IPS-NIHi11 (cell line): ENCODE measurements at regions not wholly inside any gene's neighbourhood (a gene's known extent, or its start where the extent isn't known, plus 50 kb on each side); places are given as distances from the start of the nearest gene placed in this dataset.

Source experiments
- DNase-seq: peaks from one replicate; pipeline ENCODE4 v3.0.0; 2012; ENCODE audit warnings: mixed read lengths, low spot score

DNA sequence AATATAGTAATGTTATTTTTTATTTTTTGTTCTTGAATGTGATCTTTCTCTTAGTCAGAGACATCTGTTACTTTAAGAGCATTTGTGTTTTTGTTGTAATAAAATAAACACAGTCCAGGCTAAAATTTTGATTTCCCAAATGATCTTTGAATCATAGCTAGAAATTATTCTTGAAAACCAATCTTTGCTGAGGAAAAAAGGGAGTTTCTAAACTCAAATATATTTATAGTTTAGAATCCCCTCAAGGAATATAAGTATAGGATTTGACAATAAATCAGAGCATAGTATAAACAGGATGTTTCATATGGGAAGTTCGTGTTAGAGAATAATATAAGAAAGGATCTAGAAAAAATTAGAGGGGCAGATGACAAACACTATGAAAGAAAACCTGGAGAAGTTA is 118.8 kb upstream of the ADAMTS19 start:
- DNase-seq: no peak

DNA sequence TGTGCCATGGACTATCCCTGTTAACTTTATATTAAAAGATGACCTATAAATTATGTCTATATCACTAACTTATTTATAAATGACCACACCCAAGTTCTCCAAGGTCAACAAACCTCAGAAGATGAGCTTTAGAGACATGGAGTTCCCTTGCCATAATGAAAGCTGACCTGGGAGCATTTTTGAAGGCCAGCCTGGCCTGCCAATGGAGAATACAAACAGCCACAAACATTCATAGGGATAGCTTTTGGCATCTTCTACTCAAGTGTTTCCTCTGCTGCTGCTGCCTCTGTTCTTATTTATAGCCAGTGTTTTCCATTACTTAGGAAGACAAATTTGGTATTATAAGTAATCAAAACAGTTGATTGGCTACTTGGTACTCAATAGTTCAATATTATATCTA is 117.3 kb upstream of the ADAMTS19 start:
- DNase-seq: no peak

DNA sequence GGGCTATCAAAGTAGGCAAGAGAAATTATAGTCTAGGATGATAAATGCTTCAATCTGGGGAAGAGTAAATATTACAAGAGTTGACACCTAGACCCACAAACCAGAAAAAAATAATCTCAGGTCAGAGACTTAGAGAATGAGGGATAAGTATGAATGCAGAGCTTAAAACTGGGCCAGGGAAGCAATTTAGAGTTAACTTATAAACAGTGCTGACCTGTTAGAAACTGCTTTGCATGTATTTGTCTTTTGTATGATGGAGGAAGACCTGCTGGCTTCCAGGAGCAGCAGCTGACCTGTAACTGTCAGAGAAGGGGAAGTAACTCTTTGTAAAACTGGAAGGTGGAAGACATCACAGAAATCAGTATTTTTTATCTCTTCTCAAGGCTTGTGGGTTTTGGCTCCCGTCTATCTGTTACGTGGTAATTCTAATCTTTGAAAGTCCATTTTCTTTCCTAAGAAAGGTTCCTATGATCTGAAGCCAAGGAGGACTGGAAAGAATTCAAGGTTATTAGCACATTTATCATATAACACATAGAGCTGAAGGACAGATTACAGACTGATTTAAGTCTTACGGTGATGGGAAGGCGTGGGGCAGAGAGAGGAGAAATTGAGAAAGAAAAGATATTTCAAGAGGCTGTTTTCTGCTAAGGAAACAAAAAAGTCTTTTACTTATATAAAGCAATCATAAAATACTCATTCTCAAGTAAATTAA is 114.7 kb upstream of the ADAMTS19 start:
- no peak for DNase-seq

DNA sequence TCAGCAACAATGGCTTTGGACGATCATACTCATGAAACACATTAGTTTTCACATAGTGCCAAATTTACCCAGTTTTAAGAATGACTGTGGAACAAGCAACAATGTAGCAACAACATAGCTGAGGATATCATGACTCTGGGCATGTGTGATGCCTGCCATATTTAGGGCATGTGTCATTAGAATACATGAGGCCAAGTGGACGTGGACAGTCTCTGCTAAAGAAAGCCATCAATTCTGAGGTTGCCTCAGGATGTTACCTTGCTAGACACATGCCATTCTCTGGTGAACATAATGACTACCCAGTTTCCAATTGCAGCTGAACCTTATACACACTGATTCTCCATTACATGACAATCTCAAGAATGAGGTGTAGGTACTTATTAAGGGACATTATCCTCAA is 103.3 kb upstream of the ADAMTS19 start:
- no peak for DNase-seq

DNA sequence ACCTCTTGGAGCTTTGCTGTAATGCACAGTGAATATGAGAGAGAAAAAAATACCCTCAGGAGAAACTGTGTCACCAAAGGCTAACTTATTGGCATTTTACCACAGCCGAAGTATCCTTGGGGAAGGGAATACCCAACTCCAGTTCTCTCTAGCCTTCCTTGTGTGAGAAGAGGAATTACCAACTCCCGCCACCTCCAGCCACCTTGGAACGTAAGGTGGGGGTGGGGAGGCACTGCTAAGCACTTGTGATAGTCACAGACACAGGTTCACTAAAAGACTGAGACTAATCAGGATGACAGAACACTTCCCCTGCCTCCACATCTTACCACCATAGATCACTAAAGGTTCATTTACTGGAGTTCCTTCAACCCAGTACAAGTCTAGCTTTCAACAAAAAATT is 102.0 kb upstream of the ADAMTS19 start:
- DNase-seq: no peak

DNA sequence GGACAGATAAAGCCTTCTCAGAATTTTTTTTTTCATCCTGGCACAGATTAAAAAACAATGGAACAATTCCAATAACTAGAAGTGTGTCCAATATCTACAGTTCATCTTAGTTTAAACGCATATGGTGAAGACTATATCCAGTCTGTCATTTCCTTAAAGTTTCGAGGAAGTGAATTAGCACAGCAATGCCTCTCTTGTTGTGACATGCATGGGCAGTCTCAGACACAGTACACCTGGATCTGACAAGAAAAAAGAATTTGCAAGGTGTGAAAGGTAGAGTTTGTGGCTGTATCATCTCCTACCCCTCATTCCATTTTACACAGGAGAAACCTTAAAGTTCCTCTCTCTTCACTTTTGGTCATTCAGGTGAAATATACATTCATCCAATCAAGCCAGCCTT is 100.6 kb upstream of the ADAMTS19 start:
- no peak for DNase-seq

DNA sequence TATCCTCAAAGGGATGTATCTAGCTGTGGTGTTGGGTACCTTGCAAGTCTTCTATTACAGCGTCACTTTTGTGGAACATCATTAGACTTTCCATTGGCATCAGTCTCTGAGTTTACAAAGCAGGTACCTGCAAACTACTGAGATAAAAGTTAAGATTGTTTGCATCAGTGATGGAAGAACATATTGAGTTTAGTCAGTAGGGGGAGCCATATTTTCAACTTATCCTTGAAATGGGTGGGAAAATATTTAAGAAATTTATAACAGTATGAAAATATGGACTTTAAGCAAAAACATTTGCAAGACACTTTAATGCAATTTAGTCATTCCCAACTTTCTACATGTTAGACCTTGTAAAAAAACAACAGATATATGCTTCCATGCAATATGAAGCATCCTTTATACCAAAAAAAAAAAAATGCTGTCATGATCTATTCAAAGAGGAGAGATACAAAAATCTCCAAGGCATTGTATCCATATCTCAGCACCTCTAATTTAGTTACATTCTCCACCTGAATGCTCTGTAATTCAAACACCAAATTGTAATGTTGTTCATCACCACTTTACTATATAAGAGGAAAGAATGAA is 98.6 kb upstream of the ADAMTS19 start:
- DNase-seq: no peak

DNA sequence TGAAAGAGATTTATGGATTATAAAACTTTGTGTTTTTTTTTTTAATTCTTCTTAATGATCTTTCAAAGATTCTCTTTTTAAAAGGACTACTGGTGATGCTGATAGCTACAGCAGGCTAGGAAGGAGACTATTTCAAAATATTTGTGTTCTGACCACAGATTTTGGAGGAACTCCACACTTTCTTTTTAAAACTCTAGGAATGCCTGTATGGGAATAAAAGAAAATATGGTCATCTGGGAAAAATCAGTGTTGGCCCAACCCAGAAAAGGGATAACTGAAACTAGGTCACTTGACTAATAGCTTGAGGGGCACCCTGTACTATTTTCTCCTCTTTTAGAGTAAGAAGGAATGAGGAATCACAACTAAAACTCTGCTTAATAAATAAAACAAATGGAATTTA is 97.6 kb upstream of the ADAMTS19 start:
- no peak for DNase-seq

DNA sequence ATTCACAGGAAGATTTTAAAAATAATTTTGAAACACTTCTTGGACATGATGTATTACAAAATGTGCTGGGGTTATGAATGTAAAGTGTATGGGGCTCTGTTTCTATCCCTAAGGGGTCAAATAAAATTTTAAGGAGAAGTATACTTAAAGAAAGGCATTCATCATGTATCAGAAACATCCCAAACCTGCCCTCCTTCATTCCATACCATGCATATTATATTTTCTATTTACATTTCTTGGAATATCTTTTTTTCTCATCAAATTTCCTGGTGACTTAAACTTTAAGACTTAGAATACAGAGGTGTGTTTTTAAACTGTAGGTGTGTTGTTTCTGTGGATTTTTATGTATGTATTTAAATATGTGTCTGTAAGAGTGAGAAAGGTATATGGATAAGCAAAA is 96.1 kb upstream of the ADAMTS19 start:
- DNase-seq: no peak

DNA sequence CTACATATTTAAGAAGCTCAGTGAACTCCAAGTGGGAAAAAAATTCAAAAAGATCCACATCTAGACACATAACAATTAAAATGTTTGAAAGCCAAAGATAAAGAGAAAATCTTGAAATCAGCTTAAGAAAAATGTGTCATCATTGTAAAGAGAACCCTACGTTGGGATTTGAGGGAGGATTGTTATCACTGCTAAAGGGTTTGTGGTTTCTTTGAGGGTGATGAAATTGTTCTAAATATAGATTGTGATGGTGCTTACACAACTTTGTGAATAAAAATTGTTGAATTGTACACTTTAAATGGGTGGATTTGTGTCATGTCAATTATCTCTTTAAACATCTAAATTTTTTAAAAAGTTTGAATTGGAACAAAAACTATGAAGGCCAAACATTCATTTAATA is 92.2 kb upstream of the ADAMTS19 start:
- DNase-seq: no peak

DNA sequence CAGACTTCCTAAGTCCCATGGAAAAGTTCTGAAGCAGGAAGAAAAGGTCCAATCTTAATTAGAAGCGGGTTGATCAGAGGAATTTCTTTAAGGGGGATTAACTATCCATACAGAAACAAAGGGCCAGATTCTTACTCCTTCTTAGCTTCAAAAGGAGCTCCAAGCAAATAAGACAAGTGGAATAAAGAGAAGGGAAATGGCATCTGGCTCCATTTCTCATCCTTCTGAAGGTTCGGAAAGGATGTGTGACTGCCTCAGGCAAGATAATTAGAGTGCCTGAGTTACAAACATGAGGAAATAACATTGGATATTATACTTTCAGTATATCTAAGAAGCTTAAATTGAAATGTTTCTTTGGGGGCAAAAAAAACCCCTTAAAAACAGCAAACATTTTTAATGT is 88.1 kb upstream of the ADAMTS19 start:
- DNase-seq: no peak

DNA sequence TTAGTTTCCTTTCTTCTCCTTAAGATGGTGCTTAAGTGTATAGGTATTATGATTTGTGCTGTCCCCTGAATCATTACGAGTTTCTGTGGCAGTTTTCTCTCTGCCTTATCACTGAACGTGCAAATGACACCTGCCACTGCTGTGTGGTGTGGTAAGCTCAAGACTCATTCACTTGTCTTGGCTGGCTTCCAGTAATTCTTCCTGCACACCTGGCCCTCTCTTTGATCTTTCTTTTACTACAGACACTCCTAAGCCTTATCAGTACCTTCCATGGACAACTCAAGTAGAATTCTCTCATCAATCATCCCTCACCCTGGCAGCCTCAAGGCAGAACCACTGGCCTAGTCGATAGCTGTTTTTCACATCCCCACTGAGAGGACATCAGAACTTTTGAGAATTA is 82.6 kb upstream of the ADAMTS19 start:
- DNase-seq: no peak

DNA sequence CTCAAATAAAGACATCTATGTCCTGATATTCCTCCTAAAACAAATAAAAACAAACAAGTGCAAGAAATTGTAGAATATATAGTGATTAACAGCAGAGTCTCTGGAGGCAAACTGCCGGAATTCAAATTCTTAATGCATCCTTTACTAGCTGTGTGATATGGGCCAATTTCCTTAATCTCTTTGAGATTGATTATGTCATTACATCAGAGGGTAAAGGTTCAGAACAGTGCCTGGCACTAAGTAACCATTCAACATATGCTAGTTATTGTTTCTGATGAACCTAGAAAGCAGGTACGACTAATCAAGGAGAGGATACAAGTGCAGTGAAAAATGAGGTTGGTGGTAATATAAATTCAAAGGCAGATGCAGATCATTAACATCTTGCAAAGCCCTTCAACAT is 81.1 kb upstream of the ADAMTS19 start:
- DNase-seq: no peak

DNA sequence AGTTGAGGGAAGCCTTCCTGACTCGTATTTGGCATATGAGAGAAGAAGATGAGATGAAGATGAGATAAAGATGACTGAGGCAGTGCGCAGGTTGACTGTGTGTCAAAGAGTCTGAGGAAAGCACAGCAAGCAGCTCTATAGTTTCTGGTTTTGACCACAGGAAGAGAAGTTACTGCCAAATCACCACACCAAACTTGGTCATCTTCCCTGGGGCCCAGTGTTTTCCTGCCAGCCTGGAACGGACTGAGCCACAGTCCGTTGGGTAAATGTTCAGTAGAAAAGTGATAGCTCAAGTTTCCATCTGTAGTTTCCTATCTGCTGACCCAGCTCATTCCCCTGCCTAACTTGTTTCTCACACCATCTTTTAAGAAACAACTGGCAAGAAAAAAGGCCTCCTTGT is 80.7 kb upstream of the ADAMTS19 start:
- no peak for DNase-seq

DNA sequence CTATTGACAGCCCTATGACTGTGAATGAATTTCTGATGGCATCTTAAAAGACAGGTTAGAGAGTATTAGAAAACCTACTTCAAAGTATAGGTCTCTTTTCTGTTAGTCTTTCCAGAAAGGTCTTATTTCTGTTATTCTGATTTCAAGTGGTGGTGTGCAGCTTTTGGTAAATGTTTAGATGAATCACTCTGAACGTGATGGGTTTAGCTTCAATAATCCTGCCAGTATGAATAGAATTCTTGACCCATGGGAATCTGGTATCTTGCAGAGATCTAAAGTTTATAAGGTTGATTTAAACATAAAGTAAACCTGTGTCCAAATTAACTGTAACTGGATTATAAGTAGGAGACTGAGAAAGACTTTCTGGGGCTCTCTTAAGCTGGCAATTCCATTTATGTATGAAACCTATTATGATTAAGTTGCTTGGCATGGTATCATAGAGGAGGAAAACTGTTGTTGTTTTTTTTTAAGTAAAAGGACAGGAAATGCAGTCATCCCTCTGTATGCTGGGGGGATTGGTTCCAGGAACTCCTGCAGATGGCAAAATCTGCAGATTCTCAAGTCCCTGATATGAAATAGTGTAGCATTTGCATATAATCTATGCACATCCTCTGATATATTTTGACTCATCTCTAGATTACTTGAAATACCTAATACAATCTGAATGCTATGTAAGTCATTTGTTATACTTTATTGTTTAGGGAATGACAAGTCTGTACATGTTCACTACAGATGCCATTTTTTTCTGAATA is 77.0 kb upstream of the ADAMTS19 start:
- DNase-seq: no peak

DNA sequence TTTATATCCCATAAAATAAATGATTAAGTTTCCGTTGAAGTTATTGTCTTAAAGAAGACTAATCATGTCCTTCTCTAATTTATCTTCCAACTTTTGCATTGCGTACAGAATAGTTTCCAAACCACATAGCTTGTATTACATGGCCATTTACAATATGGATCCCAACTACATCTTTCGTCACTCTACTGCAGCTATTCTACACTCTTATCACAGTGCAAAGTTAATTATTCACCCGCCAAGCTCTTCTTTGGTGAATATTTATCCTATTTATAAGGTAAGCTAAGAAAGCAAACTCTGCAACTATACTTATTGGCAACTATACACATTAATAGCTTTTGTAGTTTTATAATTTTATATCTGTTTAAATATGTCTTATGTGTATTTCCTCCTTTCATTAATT is 75.9 kb upstream of the ADAMTS19 start:
- DNase-seq: no peak

DNA sequence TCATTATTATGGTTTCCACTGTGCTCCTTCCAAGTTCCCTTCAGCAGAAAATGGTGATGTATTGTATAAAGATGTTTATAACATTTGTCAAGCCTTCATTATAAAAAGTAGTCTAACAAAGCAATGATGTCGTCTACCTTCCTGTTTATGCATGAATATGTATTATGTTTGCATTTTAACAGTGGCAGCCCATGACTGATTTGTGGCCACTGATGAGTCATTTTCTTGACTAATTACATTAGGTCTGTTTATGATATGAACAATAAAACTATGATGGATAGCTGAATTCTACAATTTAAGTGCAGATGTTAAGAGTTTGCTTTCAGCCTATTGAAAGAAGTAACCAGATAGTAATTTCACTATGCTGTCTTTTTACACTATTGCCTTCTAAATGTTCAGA is 75.4 kb upstream of the ADAMTS19 start:
- no peak for DNase-seq

DNA sequence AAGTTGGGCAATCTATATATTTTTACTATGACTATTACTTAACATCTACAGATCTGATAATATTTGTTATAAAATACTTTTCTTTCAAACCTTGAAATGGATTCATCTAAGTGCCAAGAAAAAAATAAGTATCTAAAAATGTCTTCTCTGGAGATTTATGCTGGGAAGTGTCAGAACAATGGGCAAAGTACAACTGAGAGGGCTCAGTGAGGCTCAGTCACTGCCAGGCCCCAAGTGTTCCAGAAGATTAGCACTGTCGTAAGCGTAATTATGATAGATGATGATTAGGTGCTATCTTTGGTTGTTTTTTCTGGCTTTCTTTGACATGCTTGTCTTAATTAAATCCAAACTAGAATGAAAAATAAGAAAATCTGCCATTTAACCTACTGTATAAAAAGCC is 72.2 kb upstream of the ADAMTS19 start:
- no peak for DNase-seq

DNA sequence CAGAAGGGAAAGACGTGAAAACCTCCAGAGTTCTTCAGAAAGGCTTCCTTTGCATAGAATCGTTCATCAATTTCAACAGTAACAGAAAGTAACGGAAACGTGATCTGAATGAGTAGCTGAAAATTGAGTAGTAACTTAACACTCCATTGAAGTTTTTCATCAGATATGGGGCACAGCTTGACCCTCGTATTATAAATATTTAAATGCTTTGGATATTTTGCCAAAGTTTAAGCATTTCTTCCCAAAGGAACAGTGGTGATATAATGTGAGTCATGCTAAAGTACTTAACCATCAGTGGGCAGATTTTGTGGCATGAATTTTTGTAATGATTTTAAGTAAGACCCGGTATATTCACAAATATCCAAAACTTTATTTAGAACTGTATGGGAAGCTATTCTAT is 67.4 kb upstream of the ADAMTS19 start:
- no peak for DNase-seq

DNA sequence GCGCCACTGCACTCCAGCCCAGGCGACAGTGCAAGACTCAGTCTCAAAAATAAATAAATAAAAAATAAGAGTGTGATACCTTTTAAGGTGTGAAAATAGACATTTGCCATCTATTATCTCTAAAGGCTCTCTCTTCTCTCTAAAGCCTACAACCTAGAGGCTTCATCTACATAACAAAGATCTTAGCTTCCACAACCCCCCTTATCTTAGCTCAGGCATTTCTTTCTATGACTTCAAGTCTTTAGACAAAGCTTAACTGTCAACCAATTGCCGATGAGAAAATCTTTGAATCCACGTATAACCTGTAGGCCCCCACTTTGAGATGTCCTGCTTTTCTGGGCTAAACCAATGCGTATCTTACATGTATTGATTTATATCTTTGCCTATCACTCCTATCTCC is 64.9 kb upstream of the ADAMTS19 start:
- peak; percentile 9 for DNase-seq

DNA sequence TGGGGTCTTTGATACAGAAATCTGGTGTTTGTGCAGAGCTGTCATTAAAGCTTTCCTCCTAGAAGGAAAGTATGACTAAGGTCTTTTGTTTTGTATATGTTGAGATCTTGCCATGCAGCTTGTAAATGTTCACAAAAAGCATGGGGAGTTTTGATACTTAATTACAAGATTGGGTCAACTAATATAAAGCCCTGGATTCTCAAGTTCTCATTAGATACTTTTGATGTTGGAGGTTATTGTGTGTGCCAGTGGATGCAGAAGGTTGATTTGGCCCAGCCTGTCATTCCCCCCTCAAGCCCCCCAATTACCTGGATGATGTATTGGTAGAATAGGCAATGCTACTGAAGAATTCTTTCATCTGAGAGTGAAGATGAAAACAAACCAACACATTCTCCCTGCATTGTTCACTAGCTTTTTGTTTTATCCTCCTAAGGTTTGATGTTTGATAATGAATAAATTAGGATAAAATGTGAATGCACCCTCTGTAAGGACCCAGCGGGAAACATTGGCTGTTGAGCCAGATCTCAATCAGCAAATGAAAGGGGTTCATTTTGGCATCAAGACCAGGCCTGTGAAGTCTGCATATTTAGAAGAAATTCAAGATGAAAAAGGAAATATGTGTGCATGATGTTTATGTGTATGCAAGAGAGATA is 61.9 kb upstream of the ADAMTS19 start:
- DNase-seq: peak; percentile 29

DNA sequence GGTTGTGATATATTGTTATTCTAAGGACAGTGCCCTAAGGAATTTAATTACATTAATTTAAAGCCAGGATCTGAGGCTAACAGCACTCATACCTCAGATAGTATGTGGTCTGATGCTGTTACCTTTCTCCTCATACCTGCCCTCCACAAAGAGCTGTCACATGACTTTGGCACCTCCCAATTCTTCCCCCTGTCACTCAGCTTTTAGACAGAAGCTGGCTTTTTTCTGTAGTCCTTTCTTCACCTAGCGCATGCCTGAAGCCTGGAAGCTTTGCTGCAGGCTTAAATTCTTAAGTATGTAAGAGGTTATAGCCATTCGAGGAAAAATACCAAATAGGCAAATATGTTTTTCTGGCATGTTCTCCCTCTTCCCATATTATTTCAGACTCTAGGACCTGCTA is 61.0 kb upstream of the ADAMTS19 start:
- DNase-seq: peak; percentile 41

DNA sequence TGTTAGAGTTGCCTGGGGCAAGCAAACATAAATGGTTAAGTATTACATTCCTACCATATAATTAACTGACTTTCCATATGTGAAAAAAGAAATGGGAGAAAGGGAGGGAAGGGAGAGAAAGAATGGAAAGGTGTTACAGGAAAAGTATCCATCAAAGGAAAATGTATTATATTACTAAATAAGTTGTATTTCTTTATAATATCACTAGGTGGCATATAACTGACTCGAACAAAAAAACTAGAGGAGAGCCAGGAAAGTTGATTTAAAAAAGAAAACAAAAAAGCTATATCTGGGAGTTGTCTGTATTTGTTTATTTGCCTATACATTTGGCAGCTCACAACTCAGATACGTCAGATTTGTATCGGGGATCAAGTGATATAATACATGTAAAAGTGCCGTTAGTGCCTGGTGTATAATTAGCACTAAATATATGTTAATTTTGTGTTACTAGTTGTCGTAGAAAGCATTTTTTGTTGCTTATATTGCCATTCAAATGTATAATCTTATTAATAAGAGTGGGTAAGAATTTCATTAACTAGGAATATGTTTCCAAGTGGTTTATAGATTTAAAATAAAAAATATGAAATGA is 59.6 kb upstream of the ADAMTS19 start:
- DNase-seq: no peak
